Testis (tissue), 2 donors: ENCODE measurements at regions not wholly inside any gene's neighbourhood (a gene's known extent, or its start where the extent isn't known, plus 50 kb on each side); places are given as distances from the start of the nearest gene placed in this dataset.

Experiments used
- DNase-seq: peaks from one replicate; pipeline ENCODE4 v3.0.0-alpha.2; 2019
- H3K27ac ChIP-seq, 2 donors: fragments of 200-600 bp; sonication (generic); one replicate each; pipeline ENCODE4 v1.5.1; 2019
- H3K27me3 ChIP-seq: fragments of 200-600 bp; sonication (generic); one replicate; pipeline ENCODE4 v1.5.1; 2019
- H3K36me3 ChIP-seq: fragments of 200-600 bp; sonication (generic); one replicate; pipeline ENCODE4 v1.5.1; 2017; ENCODE audit warnings: low read depth; ENCODE audit errors: missing control alignments
- H3K4me1 ChIP-seq: fragments of 200-600 bp; sonication (generic); one replicate; pipeline ENCODE4 v1.5.1; 2019
- H3K4me3 ChIP-seq, 2 donors: fragments of 200-600 bp; sonication (generic); one replicate each; pipeline ENCODE4 v1.5.1; 2017 to 2019
- H3K9me3 ChIP-seq: fragments of 200-600 bp; sonication (generic); one replicate; pipeline ENCODE4 v1.5.1; 2017
- CTCF ChIP-seq, 3 experiments: fragments of 450-650 bp in 2 of 3; fragments of 200-600 bp in 1 of 3; sonication (generic) in 1 of 3; IDR thresholded peaks; one replicate each; pipeline ENCODE4 v1.5.1; 2016 to 2019; ENCODE audit warnings: antibody characterized with exemption in 3 of 3, mild to moderate bottlenecking in 2 of 3, moderate library complexity in 1 of 3
- POLR2A ChIP-seq: fragments of 450-650 bp; IDR thresholded peaks from one replicate; pipeline ENCODE4 v1.6.1; 2017; ENCODE audit warnings: antibody characterized with exemption, mild to moderate bottlenecking, moderate library complexity
- WGBS, 2 donors: methylation state at CpG; one replicate each; pipeline ENCODE4 v1.1.5; 2018; 5-methylcytosine and 5-hydroxymethylcytosine counted together
- intact Hi-C: fragments of 100-400 bp; cut with DNase I; formaldehyde crosslinking; loops from one replicate; pipeline ENCODE4 v1.15.1; 2023; ENCODE audit warnings: low total_unique reads

GRCh38 chr2:37569131-37569823 lies 102.2 kb downstream of the CDC42EP3 start:
- intact Hi-C loops: no loop called here
- no peak for DNase-seq
- Histone ChIP-seq H3K27ac (peak overlapping the region in 1 of 2 donors; percentile 64), H3K4me3 (no peak overlapping the region), H3K36me3 (no peaks in the 10 kb centered on the region), H3K9me3 (no peaks in the 10 kb centered on the region), H3K4me1 (peaks cover 5% of the 10 kb centered on the region), H3K27me3 (no peaks in the 10 kb centered on the region)
- 50 to 64% methylated on average over 2 of the region's 2 CpGs for WGBS, 2 donors
- TF ChIP-seq POLR2A: no peak
- no peak for TF ChIP-seq CTCF (IDR thresholded peaks at IDR 0.05)

GRCh38 chr2:37569986-37570679 lies 101.3 kb downstream of the CDC42EP3 start:
- Histone ChIP-seq H3K4me1 (peaks cover 5% of the 10 kb centered on the region), H3K27me3 (no peaks in the 10 kb centered on the region), H3K27ac (peak overlapping the region in 1 of 2 donors; percentile 64), H3K36me3 (no peaks in the 10 kb centered on the region), H3K9me3 (no peaks in the 10 kb centered on the region), H3K4me3 (no peak overlapping the region)
- 48 to 61% methylated on average over 3 of the region's 3 CpGs for WGBS, 2 donors
- no peak for TF ChIP-seq CTCF (IDR thresholded peaks at IDR 0.05)
- TF ChIP-seq POLR2A: no peak
- intact Hi-C loops: no loop called here
- DNase-seq: no peak

- Histone ChIP-seq H3K9me3 (no peaks in the 10 kb centered on the region), H3K4me1 (peaks cover 5% of the 10 kb centered on the region), H3K4me3 (no peak overlapping the region), H3K27ac (peak overlapping the region in 1 of 2 donors; percentile 64), H3K36me3 (no peaks in the 10 kb centered on the region), H3K27me3 (no peaks in the 10 kb centered on the region)
- intact Hi-C loops: no loop called here
- TF ChIP-seq CTCF (IDR thresholded peaks at IDR 0.05) (no peak), POLR2A (no peak)
- 83 to 89% methylated on average over 6 of the region's 6 CpGs for WGBS, 2 donors
- DNase-seq: no peak
Measured at GRCh38 chr2:37570773-37571586, 100.5 kb downstream of the CDC42EP3 start.

- DNase-seq: no peak
- no peak overlapping the region for H3K4me3 ChIP-seq
- peaks cover 5% of the 10 kb centered on the region for H3K4me1 ChIP-seq
- H3K36me3 ChIP-seq: no peaks in the 10 kb centered on the region
- no peaks in the 10 kb centered on the region for H3K9me3 ChIP-seq
- H3K27me3 ChIP-seq: no peaks in the 10 kb centered on the region
- H3K27ac ChIP-seq: no peak overlapping the region
- WGBS, 2 donors: 92 to 94% methylated on average over 7 of the region's 7 CpGs
- intact Hi-C loops: no loop called here
- TF ChIP-seq CTCF (IDR thresholded peaks at IDR 0.05) (no peak), POLR2A (no peak)
Measured at GRCh38 chr2:37571587-37572136, 99.8 kb downstream of the CDC42EP3 start.
